Fibroblast of pulmonary artery (primary cell): ENCODE measurements at regions not wholly inside any gene's neighbourhood (a gene's known extent, or its start where the extent isn't known, plus 50 kb on each side); places are given as distances from the start of the nearest gene placed in this dataset.

ENCODE experiments used
- DNase-seq: peaks from one replicate; pipeline ENCODE4 v3.0.0-alpha.2; 2010; ENCODE audit warnings: low read depth
- H3K4me3 ChIP-seq: replicated peaks from 2 replicates; pipeline ENCODE4 v1.5.1; 2011; ENCODE audit warnings: low read depth, mild to moderate bottlenecking, control low read depth, low read length, moderate library complexity
- TF ChIP-seq, protein P1 (sequence below): IDR thresholded peaks from 2 replicates; pipeline ENCODE4 v1.5.1; 2011; ENCODE audit warnings: mild to moderate bottlenecking, control low read depth, low read length, inconsistent platforms; ENCODE audit errors: missing control alignments

GRCh38 chr4:165610679-165611437 lies 232.1 kb downstream of the CPE start:
- peak overlapping the region; percentile 26 for H3K4me3 ChIP-seq
- DNase-seq: no peak
- TF ChIP-seq, protein P1, sequence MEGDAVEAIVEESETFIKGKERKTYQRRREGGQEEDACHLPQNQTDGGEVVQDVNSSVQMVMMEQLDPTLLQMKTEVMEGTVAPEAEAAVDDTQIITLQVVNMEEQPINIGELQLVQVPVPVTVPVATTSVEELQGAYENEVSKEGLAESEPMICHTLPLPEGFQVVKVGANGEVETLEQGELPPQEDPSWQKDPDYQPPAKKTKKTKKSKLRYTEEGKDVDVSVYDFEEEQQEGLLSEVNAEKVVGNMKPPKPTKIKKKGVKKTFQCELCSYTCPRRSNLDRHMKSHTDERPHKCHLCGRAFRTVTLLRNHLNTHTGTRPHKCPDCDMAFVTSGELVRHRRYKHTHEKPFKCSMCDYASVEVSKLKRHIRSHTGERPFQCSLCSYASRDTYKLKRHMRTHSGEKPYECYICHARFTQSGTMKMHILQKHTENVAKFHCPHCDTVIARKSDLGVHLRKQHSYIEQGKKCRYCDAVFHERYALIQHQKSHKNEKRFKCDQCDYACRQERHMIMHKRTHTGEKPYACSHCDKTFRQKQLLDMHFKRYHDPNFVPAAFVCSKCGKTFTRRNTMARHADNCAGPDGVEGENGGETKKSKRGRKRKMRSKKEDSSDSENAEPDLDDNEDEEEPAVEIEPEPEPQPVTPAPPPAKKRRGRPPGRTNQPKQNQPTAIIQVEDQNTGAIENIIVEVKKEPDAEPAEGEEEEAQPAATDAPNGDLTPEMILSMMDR: no peak

GRCh38 chr4:165612936-165613335 lies 234.1 kb downstream of the CPE start:
- DNase-seq: no peak
- no peak overlapping the region for H3K4me3 ChIP-seq
- TF ChIP-seq, protein P1: no peak

DNA sequence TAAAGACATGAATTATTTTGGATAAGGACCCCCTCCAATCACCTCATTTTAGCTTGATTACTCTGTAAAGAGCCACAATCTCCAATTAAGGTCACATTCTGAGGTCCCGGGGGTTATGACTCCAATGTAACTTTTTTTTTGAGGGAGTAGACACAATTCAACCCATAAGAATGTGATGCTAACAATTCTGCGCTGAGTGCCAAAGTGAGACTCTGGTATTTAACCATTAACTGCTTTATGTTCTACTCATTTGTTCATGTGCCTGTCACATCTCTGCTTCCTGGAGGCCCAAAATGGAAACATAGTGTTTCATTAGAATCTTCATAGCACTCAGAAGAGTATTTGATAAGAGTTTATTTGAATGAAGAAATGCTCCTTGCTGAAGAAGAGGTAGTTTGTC lies 234.8 kb downstream of the CPE start:
- no peak for DNase-seq
- no peak overlapping the region for H3K4me3 ChIP-seq
- TF ChIP-seq, protein P1: no peak

DNA sequence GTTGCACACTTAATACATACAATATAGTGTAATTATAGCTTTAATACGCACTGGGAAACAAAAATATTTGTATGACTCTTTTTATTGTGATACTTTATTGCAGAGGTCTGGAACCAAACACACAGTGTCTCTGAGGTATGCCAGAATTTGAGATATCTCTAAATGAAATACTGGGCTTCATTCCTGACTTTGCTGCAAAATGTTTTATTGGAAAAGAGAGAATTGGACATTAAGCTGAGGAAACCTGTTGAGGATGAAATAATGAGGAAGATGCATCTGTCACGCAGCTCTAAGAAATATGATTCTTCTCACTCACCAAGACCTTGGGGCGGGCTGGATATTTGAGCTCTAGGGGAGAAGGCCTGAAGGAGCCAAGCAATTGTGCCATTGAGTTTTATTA lies 242.1 kb downstream of the CPE start:
- H3K4me3 ChIP-seq: no peak overlapping the region
- no peak for DNase-seq
- TF ChIP-seq, protein P1: no peak

DNA sequence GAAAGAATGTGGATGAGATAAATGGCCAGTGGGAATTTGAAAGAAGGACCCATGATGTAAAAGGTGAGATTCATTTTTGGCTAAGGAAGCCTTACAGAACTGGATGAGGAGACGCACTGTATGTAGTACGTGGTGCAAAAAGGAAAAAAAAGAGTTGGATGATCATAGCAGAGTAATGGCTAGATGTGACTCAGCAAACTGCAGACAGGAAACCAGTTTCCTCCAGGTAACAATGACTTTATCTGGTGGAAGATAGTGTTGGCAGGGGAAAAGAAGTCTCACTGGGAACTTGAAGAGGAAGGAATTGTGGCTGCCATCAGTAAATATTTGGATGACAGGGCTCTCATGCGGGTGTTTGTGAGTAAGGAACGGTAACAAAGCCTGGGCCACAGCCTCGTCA lies 243.2 kb downstream of the CPE start:
- H3K4me3 ChIP-seq: no peak overlapping the region
- DNase-seq: peak; percentile 83
- TF ChIP-seq, protein P1: no peak

DNA sequence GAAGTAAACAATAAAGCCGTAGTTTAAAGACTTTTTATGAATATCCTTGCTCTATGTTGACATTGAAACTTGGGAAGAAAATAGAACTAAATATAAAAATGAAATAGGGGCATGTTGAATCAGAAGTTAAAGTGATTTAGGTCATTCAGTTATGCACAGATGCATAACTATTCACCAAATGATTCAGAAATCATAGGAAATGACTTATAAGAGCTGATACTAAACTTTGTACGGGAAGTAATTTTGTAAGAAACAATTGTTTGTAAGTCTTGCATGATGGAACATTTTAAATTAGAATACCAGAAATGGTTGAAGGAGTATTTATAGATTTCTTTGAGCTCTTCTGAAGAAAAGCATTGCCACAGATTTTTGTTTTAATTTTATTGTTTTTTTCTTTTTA lies 246.5 kb downstream of the CPE start:
- H3K4me3 ChIP-seq: no peak overlapping the region
- peak; percentile 77 for DNase-seq
- TF ChIP-seq, protein P1: no peak

- no peak overlapping the region for H3K4me3 ChIP-seq
- DNase-seq: peak; percentile 90
- TF ChIP-seq, protein P1: no peak
Measured at GRCh38 chr4:165626316-165626715, 246.7 kb upstream of the TLL1 start.
